Cardiac fibroblast (primary cell): ENCODE measurements at regions not wholly inside any gene's neighbourhood (a gene's known extent, or its start where the extent isn't known, plus 50 kb on each side); places are given as distances from the start of the nearest gene placed in this dataset.

Source experiments
- DNase-seq, 2 donors: peaks; one replicate each; pipeline versions ENCODE4 v3.0.0 to v3.0.0-alpha.2; 2010; ENCODE audit warnings: low read depth in 2 of 2
- H3K4me3 ChIP-seq, 2 donors: replicated peaks in 1 of 2; 1 replicate in 1 of 2; 2 replicates in 1 of 2; pipeline ENCODE4 v1.5.1; 2011; ENCODE audit warnings: low read depth in 2 of 2, low read length in 2 of 2, mild to moderate bottlenecking in 2 of 2, moderate library complexity in 1 of 2
- TF ChIP-seq, protein P1 (sequence below): IDR thresholded peaks from one replicate; pipeline ENCODE4 v1.5.1; 2011; ENCODE audit warnings: low read depth, mild to moderate bottlenecking, low read length, inconsistent platforms

DNA sequence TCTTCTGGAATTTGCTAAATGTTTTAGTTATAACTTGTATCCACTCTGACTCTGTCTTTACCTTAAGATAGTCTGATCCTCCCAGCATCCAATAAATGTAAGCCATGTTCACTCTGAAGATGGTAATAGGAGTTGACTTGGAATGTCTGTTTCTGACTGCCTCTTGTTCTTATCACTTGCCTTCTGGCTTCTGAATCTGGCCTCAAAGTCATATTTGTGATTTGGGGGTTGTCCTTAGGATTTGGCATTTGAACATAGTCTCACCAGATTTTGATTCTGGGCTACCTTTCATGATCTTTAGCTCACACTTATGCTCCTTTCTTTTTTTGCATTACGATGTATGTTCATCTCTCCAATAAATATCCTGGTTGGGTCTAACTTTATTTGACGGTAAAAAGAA, 247.0 kb downstream of the SH2D4B start:
- DNase-seq, result no peak
- TF ChIP-seq, protein P1, sequence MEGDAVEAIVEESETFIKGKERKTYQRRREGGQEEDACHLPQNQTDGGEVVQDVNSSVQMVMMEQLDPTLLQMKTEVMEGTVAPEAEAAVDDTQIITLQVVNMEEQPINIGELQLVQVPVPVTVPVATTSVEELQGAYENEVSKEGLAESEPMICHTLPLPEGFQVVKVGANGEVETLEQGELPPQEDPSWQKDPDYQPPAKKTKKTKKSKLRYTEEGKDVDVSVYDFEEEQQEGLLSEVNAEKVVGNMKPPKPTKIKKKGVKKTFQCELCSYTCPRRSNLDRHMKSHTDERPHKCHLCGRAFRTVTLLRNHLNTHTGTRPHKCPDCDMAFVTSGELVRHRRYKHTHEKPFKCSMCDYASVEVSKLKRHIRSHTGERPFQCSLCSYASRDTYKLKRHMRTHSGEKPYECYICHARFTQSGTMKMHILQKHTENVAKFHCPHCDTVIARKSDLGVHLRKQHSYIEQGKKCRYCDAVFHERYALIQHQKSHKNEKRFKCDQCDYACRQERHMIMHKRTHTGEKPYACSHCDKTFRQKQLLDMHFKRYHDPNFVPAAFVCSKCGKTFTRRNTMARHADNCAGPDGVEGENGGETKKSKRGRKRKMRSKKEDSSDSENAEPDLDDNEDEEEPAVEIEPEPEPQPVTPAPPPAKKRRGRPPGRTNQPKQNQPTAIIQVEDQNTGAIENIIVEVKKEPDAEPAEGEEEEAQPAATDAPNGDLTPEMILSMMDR, result no peak

DNA sequence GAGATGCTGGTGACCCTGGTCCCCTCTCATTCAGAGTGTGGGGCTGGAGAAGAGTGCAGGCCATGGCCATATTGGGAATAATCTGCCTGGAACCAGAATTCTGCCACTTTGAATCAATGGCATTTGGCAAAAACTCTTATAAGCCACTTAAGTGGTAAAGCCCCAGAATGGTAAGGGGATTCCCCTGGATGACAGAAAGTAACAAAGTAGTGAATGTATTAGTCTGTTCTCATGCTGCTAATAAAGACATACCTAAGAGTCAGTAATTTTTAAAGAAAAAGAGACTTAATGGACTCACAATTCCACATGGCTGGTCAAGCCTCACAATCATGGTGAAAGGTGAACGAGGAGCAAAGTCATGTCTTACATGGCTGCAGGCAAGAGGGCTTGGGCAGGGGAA, 248.6 kb downstream of the SH2D4B start:
- no peak for DNase-seq
- TF ChIP-seq, protein P1, result no peak
- no peak overlapping the region for H3K4me3 ChIP-seq

More for the DNA sequence above, 247.0 kb downstream of the SH2D4B start:
- no peak overlapping the region for H3K4me3 ChIP-seq

- H3K4me3 ChIP-seq, result no peak overlapping the region
- no peak for DNase-seq
- TF ChIP-seq, protein P1, result no peak
Measured at GRCh38 chr10:80787952-80788351, 250.2 kb downstream of the SH2D4B start.

- TF ChIP-seq, protein P1, result no peak
- H3K4me3 ChIP-seq, result no peak overlapping the region
- DNase-seq, result no peak
Measured at GRCh38 chr10:80794994-80795393, 257.3 kb downstream of the SH2D4B start.

DNA sequence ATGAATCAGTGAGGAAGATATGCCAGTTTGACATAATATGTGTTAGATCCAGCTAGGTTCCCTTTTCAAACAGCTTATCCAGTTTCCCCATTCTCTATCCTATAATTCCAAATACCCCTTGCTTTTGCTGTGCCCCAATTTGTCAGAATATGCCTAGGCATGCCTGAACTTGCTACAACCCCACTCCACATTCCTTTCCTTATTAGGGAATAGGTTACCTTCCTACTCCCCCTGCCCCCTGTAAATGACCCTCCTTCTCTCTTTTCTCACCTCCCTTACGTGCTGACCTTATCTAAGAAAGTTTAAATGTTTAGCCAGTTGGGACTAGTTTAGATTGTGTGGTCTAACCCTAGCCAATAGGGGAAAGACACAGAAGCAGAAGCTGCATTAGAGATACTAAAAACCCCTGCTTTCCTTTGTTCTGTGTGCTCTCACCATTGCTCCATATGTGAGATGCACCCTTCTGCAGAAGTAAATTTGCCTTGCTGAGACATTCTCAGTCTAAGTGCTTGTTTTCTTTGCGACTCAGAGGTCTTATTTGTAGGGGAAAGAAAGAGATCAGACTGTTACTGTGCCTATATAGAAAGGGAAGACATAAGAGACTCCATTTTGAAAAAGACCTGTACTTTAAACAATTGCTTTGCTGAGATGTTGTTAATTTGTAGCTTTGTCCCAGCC, 267.8 kb downstream of the SH2D4B start:
- no peak overlapping the region for H3K4me3 ChIP-seq
- TF ChIP-seq, protein P1, result no peak
- no peak for DNase-seq

- H3K4me3 ChIP-seq, result no peak overlapping the region
- TF ChIP-seq, protein P1, result no peak
- DNase-seq, result no peak
Measured at GRCh38 chr10:80814147-80814652, 276.5 kb downstream of the SH2D4B start.

DNA sequence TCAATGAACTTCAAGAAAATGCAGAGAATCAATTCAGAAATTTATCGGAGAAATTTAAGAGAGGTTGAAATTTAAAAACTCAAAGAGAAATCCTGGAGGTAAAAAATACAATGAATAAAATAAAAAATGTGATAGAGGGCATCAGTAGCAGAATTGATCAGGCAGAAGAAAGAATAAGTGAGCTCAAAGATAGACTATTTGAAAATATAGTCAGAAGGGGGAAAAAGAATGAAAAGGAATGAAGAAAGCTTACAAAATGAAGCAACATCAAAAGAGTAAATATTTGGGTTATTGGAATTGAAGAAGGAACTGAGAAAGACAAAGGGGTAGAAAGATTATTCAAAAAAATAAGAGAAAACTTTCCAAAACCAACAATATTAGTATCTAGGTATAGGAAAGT, 291.4 kb downstream of the SH2D4B start:
- DNase-seq, result no peak
- TF ChIP-seq, protein P1, result no peak
- no peak overlapping the region for H3K4me3 ChIP-seq
